Suprapubic skin (tissue), 4 donors: ENCODE measurements at regions not wholly inside any gene's neighbourhood (a gene's known extent, or its start where the extent isn't known, plus 50 kb on each side); places are given as distances from the start of the nearest gene placed in this dataset.

ENCODE experiments used
- EP300 ChIP-seq: sonication (generic); formaldehyde crosslinking; IDR thresholded peaks from one replicate; pipeline ENCODE4 v1.6.1; 2017; ENCODE audit warnings: antibody characterized with exemption
- POLR2AphosphoS5 ChIP-seq, 3 donors: sonication (generic); formaldehyde crosslinking; IDR thresholded peaks; one replicate each; pipeline ENCODE4 v1.6.1; 2017; ENCODE audit warnings: antibody characterized with exemption in 3 of 3

GRCh38 chr4:117383468-117383867 is 298.1 kb upstream of the TRAM1L1 start:
- TF ChIP-seq EP300 (no peak), POLR2AphosphoS5 (IDR thresholded peaks at IDR 0.05) (no peak)
